WI38 (cell line): ENCODE measurements at regions not wholly inside any gene's neighbourhood (a gene's known extent, or its start where the extent isn't known, plus 50 kb on each side); places are given as distances from the start of the nearest gene placed in this dataset.

ENCODE experiments used
- H3K4me3 ChIP-seq: 2 replicates; pipeline ENCODE4 v1.5.1; 2011; ENCODE audit warnings: low read depth, mild to moderate bottlenecking, control low read depth, low read length
- TF ChIP-seq, protein P1 (sequence below): IDR thresholded peaks from 2 replicates; pipeline ENCODE4 v1.5.1; 2012; ENCODE audit warnings: low read depth, mild to moderate bottlenecking, control low read depth, low read length

DNA sequence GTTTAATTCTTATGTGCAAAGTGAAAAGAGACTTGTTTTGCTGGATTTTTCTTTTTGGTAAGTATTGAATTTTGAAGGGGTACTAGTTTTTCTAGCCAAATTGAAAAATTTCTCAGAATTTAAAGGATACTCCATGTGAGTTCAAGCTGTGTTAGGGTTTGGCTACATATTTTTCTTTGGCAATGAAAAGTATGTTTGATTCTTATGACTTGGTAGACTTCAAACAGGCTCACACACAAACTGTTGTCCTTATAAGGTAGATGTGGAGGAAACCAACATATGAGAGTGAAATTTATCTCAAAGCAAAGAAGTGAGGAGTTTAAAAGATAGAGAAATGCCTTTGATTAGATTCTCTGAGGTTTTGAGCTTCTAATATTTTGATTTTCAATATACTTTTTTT lies 356.7 kb downstream of the BCKDHB start:
- no peak overlapping the region for H3K4me3 ChIP-seq
- TF ChIP-seq, protein P1, sequence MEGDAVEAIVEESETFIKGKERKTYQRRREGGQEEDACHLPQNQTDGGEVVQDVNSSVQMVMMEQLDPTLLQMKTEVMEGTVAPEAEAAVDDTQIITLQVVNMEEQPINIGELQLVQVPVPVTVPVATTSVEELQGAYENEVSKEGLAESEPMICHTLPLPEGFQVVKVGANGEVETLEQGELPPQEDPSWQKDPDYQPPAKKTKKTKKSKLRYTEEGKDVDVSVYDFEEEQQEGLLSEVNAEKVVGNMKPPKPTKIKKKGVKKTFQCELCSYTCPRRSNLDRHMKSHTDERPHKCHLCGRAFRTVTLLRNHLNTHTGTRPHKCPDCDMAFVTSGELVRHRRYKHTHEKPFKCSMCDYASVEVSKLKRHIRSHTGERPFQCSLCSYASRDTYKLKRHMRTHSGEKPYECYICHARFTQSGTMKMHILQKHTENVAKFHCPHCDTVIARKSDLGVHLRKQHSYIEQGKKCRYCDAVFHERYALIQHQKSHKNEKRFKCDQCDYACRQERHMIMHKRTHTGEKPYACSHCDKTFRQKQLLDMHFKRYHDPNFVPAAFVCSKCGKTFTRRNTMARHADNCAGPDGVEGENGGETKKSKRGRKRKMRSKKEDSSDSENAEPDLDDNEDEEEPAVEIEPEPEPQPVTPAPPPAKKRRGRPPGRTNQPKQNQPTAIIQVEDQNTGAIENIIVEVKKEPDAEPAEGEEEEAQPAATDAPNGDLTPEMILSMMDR: no peak

DNA sequence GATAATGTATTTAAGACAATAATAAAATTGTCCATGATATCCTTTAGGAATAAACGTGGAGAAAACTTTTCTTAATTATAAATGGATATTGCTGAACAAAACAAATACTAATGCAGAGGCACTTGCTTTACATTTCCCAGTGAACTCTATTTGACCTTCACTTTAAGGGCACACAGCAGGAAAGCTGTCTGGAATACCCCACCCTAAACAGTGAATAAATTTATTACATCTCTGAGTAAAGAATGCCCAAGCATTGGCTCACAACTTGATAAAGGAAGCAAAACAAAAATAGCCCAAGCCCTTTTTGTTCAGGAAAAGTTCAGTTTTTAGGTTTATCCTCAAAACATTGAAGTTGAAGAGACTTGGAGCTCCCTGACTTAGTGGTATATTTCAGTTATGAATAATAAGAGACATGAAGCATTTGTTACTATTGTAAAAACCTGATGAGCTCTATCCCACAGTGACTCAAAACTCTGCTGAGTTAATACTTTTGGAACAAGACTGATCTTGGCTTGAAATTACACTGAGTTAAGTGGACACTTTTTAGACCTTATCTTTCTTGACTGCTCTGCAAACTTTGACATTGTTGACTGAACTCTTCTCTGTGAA lies 353.9 kb downstream of the BCKDHB start:
- TF ChIP-seq, protein P1: no peak

DNA sequence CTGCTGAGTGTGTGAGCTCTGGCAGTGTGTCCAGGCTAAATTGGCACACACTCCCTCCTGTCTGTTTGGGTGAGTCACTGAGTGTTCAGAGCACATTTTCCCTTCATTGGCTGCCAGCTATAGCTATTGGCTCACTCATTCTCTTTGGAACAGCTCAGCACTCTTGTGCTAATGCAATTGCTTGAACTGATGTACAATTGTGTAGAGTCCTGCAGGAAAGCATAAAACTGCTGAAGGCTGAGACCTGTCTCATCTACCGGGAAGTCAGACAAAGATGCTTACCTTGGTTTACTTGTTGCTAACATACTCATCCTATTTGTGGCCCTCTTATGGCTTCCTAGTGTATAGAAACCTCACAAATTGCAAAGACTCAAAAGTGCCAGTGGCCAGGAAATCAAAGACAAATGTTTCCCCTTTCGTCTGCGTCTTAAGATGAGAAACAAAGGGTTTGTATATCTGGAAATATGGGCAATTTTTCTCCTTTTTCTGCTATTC lies 351.0 kb downstream of the BCKDHB start:
- TF ChIP-seq, protein P1: no peak
- no peak overlapping the region for H3K4me3 ChIP-seq

More for the DNA sequence above, 353.9 kb downstream of the BCKDHB start:
- H3K4me3 ChIP-seq: no peak overlapping the region

DNA sequence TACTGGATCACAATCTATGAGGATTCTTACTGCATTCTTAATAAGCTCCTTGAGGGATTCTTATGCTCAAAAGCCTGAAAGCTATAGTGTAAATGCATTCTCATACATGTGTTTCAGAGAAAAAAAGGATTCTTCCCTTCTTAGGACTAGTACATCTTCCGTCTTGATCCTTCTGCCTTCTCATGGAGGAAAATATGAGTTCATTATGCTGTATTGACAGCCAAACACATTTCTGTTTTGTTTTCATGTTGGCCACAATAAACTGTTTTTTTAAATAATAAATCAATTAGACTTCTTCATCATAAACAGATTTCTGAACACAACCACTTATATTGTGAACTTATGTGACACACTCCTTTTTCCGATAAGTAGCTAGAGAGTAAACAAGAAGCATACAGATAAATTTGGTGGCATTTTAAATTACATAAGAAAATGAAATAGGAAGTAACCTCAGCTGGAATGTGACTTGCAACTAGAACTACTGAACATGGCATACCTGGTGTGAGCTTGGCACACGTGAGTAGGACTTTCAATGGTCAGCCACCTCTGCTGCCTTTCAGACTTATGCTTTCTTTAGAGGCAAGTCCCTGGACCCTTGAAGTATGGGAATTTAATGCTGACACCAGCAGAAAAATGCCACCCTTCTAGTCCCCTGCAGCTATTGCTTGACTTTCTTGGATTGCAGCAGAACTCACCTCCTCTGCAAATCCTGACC lies 350.4 kb downstream of the BCKDHB start:
- TF ChIP-seq, protein P1: no peak
- no peak overlapping the region for H3K4me3 ChIP-seq

DNA sequence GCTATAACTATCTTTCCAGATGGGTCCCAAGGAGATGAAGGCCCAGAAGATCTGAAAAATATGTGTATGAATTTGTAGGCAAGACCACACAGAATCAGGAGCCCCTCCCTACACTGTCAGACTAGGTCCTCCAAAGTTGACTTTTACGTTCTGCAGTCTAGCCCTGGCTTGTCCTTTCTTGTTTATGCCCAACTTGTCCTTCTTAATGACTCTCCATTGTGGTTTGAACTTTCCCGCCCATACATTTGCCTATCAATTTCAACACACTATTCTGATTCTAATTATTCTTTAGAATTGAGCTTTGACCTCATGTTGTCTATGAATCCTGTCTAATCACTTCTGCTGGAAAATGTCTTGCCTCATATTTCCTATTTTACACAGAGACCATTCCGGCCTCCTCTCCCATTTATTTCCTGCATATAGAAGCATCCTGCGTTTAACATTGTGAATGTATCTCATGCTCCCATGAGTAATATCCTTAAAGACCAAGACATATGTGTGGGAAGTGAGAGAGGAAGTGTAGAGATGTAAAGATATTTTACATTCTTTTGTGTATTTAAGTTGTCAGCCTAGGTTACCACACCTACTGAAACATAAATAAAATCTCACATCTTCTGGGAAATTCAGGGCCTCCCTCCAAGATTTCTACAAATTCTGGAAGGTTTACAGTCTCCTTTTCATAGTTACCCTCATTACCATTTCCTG lies 348.3 kb downstream of the BCKDHB start:
- TF ChIP-seq, protein P1: no peak
- H3K4me3 ChIP-seq: no peak overlapping the region

DNA sequence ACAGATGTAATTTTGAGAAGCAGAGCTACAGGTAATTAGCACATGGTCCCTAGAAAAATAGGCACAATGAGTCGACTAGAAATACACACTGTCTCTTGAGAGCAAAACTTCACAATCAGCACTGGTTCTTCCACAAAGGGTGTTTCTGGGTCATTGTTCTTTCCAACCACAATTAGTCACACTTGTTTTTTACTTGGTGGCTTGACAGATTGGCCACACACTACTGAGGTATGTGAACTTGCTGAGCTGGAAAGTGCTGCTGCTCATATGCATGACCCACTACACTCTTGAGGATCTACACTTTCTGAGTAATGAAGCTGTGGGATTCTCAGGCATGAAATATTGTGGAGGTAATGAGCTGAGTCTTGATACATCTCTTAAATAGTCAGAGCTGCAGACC lies 347.7 kb downstream of the BCKDHB start:
- no peak overlapping the region for H3K4me3 ChIP-seq
- TF ChIP-seq, protein P1: no peak

DNA sequence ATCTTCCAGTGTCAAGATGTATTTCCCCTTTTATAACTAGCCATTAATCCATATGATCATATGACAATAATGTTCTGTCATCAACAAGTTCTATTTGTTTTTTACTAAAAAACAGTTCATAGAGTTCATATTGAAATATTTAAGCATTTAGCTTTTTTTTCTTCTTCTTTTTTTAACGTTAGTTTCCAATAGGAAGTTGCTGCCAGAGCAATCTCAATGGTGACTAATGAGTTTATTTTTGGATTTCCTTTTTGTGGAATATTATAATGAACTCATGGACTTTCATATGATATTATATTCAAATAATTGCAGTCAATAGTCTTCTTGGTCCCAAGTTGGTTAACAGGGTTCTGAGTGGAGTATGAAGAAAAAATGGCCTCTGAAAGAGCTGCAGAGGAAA lies 343.3 kb downstream of the BCKDHB start:
- H3K4me3 ChIP-seq: no peak overlapping the region
- TF ChIP-seq, protein P1: no peak
